Stomach (tissue), 8 donors: ENCODE measurements at regions not wholly inside any gene's neighbourhood (a gene's known extent, or its start where the extent isn't known, plus 50 kb on each side); places are given as distances from the start of the nearest gene placed in this dataset.
A peak's percentile ranks its signal among the peaks of the same experiment; 100 is the strongest.
"Not testable (repeated sequence)": the region's sequence is repeated elsewhere in the genome, so short reads cannot be mapped to it uniquely, and the experiment has no call there.

Experiments used
- DNase-seq, 2 donors: peaks; one replicate each; pipeline versions ENCODE4 v3.0.0 to v3.0.0-alpha.2; 2013 to 2019
- H3K27ac ChIP-seq, 5 donors: fragments of 200-600 bp in 4 of 5; sonication (generic) in 4 of 5; one replicate each; pipeline ENCODE4 v1.5.1; 2013 to 2019; ENCODE audit warnings: mild to moderate bottlenecking in 1 of 5, moderate library complexity in 1 of 5
- H3K27me3 ChIP-seq, 3 donors: fragments of 200-600 bp; sonication (generic); one replicate each; pipeline ENCODE4 v1.5.1; 2017 to 2019; ENCODE audit warnings: mixed run types in 1 of 3
- H3K36me3 ChIP-seq, 4 donors: fragments of 200-600 bp; sonication (generic); 1 replicate in 3 of 4; 2 replicates in 1 of 4; pipeline ENCODE4 v1.5.1; 2016 to 2019
- H3K4me1 ChIP-seq, 4 donors: fragments of 200-600 bp; sonication (generic); one replicate each; pipeline ENCODE4 v1.5.1; 2016 to 2019
- H3K4me3 ChIP-seq, 4 donors: fragments of 200-600 bp; sonication (generic) in 3 of 4; one replicate each; pipeline ENCODE4 v1.5.1; 2016 to 2019; ENCODE audit warnings: mild to moderate bottlenecking in 1 of 4
- H3K9me3 ChIP-seq, 4 donors: fragments of 200-600 bp; sonication (generic); one replicate each; pipeline ENCODE4 v1.5.1; 2016 to 2019
- EP300 ChIP-seq: sonication (generic); formaldehyde crosslinking; IDR thresholded peaks from one replicate; pipeline ENCODE4 v1.6.1; 2017; ENCODE audit warnings: antibody characterized with exemption
- POLR2A ChIP-seq, 4 donors: fragments of 450-650 bp; IDR thresholded peaks; one replicate each; pipeline ENCODE4 v1.6.1; 2016; ENCODE audit warnings: antibody characterized with exemption in 4 of 4, control low read depth in 2 of 4, mild to moderate bottlenecking in 1 of 4, moderate library complexity in 1 of 4
- POLR2AphosphoS5 ChIP-seq, 3 donors: sonication (generic); formaldehyde crosslinking; IDR thresholded peaks; one replicate each; pipeline ENCODE4 v1.6.1; 2016; ENCODE audit warnings: antibody characterized with exemption in 3 of 3
- WGBS, 5 donors: extraction: QIAGEN DNeasy Blood & Tissue Kit in 3 of 5; methylation state at CpG; one replicate each; pipeline versions ENCODE4 v1.1.5 to v1.1.7; 2013 to 2018; 5-methylcytosine and 5-hydroxymethylcytosine counted together
- intact Hi-C: fragments of 100-400 bp; cut with DNase I; formaldehyde crosslinking; loops from one replicate; pipeline ENCODE4 v1.15.1; 2023; ENCODE audit warnings: low total_unique reads
- TF ChIP-seq, protein P1 (sequence below), 7 experiments: fragments of 450-650 bp in 4 of 7; fragments of 200-600 bp in 3 of 7; sonication (generic) in 3 of 7; IDR thresholded peaks; one replicate each; pipeline ENCODE4 v1.5.1; 2016 to 2019; ENCODE audit warnings: antibody characterized with exemption in 7 of 7, control low read depth in 2 of 7, mild to moderate bottlenecking in 1 of 7
- donor health status: healthy with polysubstance abuse.
- donor health status: Bipolar disorder and iron deficiency.
- donor health status: healthy.

DNA sequence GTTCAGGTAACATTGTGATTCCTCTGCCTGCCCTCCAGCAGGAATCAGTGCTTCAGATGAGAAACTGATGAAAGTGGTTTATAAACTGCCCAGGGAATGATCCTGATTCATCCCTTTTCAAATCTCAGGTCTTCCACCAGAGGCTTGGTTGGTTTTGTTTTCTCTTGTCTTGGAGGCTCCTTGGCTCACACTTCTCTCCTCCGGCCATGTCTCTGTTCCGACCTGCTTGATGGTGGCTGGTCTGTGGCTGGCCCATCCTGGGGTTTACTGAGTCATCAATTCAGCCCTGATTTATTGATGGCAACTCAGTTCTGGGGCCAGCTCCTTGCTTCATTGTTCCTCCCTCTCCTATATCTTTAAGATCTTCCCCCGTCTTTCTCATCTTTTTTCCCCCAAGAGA lies 56.6 kb upstream of the SLC2A1 start:
- Histone ChIP-seq H3K4me1 (no peaks in the 10 kb centered on the region), H3K27ac (no peak overlapping the region), H3K36me3 (no peaks in the 10 kb centered on the region), H3K27me3 (peaks cover 0 to 9% (median 0%) of the 10 kb centered on the region in 3 donors), H3K4me3 (no peak overlapping the region), H3K9me3 (no peaks in the 10 kb centered on the region)
- intact Hi-C loops = no loop called here
- DNase-seq = no peak
- TF ChIP-seq POLR2AphosphoS5 (IDR thresholded peaks at IDR 0.05) (no peak), POLR2A (IDR thresholded peaks at IDR 0.05) (no peak), EP300 (no peak)
- TF ChIP-seq, protein P1, sequence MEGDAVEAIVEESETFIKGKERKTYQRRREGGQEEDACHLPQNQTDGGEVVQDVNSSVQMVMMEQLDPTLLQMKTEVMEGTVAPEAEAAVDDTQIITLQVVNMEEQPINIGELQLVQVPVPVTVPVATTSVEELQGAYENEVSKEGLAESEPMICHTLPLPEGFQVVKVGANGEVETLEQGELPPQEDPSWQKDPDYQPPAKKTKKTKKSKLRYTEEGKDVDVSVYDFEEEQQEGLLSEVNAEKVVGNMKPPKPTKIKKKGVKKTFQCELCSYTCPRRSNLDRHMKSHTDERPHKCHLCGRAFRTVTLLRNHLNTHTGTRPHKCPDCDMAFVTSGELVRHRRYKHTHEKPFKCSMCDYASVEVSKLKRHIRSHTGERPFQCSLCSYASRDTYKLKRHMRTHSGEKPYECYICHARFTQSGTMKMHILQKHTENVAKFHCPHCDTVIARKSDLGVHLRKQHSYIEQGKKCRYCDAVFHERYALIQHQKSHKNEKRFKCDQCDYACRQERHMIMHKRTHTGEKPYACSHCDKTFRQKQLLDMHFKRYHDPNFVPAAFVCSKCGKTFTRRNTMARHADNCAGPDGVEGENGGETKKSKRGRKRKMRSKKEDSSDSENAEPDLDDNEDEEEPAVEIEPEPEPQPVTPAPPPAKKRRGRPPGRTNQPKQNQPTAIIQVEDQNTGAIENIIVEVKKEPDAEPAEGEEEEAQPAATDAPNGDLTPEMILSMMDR (IDR thresholded peaks at IDR 0.05) = no peak
- 89 to 98% (median 95%) methylated on average over 3 of the region's 3 CpGs for WGBS, 5 donors

DNA sequence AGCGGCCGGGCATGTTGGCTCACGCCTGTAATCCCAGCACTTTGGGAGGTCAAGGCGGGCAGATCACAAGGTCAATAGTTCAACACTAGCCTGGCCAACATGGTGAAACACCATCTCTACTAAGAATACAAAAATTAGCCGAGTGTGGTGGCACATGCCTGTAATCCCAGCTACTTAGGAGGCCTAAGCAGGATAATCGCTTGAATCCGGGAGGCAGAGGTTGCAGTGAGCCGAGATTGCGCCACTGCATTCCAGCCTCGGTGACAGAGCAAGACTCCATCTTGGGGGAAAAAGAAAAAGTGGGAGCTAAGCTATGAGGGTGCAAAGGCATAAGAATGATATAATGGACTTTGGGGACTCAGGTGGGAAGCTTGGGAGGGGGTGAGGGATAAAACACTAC lies 55.9 kb upstream of the SLC2A1 start:
- H3K27ac ChIP-seq, H3K36me3 ChIP-seq, H3K27me3 ChIP-seq, H3K9me3 ChIP-seq, intact Hi-C loops, H3K4me1 ChIP-seq, DNase-seq, H3K4me3 ChIP-seq: not testable (repeated sequence)
- 92 to 95% (median 94%) methylated on average over 10 of the region's 10 CpGs for WGBS, 5 donors

DNA sequence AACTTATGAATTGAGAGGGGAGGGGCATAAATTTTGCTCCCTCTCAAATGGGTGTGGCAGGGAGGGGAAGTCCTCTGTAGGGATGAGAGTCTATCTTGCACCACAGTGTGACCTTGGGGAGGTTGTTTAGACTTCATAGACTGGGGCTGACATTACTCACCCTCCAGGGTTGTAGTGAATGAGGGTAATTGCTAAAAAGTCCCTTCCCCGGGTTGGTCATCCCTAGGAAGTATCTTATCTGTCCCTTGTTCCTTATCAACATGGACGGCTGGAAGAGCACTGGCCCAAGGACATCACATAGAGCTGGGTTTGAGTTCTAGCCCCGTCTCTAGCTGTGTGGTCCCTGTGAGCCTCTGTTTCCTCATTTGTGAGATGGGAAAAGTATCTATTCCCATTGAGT lies 52.4 kb upstream of the SLC2A1 start:
- Histone ChIP-seq H3K4me1 (peaks cover 0 to 11% (median 6%) of the 10 kb centered on the region in 4 donors), H3K9me3 (no peaks in the 10 kb centered on the region), H3K4me3 (no peak overlapping the region), H3K36me3 (no peaks in the 10 kb centered on the region), H3K27me3 (peaks cover 0 to 40% (median 18%) of the 10 kb centered on the region in 3 donors), H3K27ac (no peak overlapping the region)
- intact Hi-C loops = no loop called here
- DNase-seq = no peak
- WGBS, 5 donors = 37 to 73% (median 58%) methylated on average over 3 of the region's 3 CpGs
- no peak for TF ChIP-seq POLR2A (IDR thresholded peaks at IDR 0.05)
- TF ChIP-seq, protein P1 (IDR thresholded peaks at IDR 0.05) = no peak
- no peak for TF ChIP-seq POLR2AphosphoS5 (IDR thresholded peaks at IDR 0.05)
- TF ChIP-seq EP300 = no peak

DNA sequence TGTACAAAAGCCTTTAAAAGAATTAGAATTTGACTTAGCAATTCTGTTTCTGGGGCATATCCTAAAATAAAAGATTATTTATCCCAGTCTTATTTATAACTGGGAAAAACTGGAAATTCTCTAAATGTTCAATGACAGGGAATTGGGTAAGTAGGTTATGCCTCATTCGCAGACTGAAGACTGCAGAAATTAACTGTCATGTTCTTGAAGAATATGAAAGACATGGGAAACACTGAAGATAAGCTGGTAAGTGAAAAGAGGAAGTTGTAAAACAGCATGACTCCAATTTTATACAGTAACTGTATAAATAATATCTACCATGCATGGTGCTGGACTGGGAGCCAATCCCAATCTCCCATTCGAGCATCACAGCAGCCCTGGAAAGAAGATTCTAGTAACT lies 50.6 kb upstream of the SLC2A1 start:
- intact Hi-C loops = no loop called here
- no peaks in the 10 kb centered on the region for H3K9me3 ChIP-seq
- H3K27ac ChIP-seq = no peak overlapping the region
- TF ChIP-seq, protein P1 (IDR thresholded peaks at IDR 0.05) = no peak
- TF ChIP-seq POLR2A (IDR thresholded peaks at IDR 0.05) (no peak), EP300 (no peak), POLR2AphosphoS5 (IDR thresholded peaks at IDR 0.05) (no peak)
- peaks cover 0 to 11% (median 6%) of the 10 kb centered on the region in 4 donors for H3K4me1 ChIP-seq
- H3K4me3 ChIP-seq = no peak overlapping the region
- no peak for DNase-seq
- WGBS, 5 donors = 63 to 77% (median 71%) methylated on average over 2 of the region's 2 CpGs
- peaks cover 0 to 47% (median 18%) of the 10 kb centered on the region in 3 donors for H3K27me3 ChIP-seq
- H3K36me3 ChIP-seq = no peaks in the 10 kb centered on the region

DNA sequence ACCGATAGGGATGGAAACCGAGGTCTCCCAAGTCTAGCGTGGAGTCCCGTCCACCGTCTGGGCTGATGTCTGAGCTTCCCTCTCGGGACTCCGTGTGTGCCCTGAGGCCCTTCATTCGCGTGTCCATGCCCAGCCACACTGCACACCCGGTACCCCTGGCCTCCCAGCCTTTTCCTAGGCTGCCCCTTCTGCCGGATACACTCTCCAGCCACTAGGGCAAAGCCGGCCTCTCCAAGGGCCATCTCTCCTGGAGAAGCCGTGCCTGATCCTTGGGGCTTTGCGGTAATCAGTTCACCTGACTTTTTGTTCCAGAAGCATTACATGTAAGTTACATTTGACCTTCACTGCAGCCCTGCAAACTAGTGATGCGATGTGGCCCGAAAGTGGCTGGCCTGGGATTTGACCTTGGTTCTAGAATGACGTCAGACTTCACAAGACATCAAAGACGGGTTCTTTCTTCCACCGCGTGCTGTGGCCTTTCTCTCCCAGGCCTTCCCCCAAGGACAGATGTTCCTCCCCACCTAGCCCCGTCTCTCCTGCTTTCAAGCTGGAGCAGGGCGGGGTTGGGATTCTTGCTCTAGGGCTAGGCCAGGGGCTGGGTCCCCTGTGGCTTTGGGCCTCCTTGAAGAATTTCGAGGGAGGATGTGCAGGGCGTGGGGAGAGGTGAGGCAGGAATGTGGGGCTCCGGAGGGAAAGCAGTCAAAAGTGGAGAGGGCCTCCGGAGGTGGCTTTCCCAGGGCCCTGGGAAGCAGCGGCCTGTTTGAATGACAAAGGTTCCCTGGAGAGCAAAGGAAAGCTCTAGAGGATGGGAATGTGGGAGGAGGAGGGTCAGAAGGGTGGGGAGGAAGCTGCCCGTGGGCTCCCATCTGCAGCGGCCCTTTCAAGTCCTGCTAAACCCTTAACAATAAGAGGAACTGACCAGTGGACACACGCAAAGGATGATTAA lies 49.7 kb upstream of the SLC2A1 start:
- intact Hi-C loops = no loop called here
- H3K27me3 ChIP-seq = peaks cover 0 to 47% (median 18%) of the 10 kb centered on the region in 3 donors
- TF ChIP-seq, protein P1 (IDR thresholded peaks at IDR 0.05) = no peak
- TF ChIP-seq EP300 (no peak), POLR2A (IDR thresholded peaks at IDR 0.05) (no peak), POLR2AphosphoS5 (IDR thresholded peaks at IDR 0.05) (no peak)
- no peaks in the 10 kb centered on the region for H3K9me3 ChIP-seq
- peaks cover 0 to 11% (median 6%) of the 10 kb centered on the region in 4 donors for H3K4me1 ChIP-seq
- H3K36me3 ChIP-seq = no peaks in the 10 kb centered on the region
- WGBS, 5 donors = 71 to 80% (median 78%) methylated on average over 27 to 30 of the region's 30 CpGs
- H3K4me3 ChIP-seq = no peak overlapping the region
- DNase-seq = peak in 1 of 2 donors; percentile 81
- no peak overlapping the region for H3K27ac ChIP-seq
